Right renal cortex interstitium (tissue), 3 donors: ENCODE measurements at regions not wholly inside any gene's neighbourhood (a gene's known extent, or its start where the extent isn't known, plus 50 kb on each side); places are given as distances from the start of the nearest gene placed in this dataset.
"Not testable (repeated sequence)": the region's sequence is repeated elsewhere in the genome, so short reads cannot be mapped to it uniquely, and the experiment has no call there.

Experiments
- DNase-seq, 3 donors: peaks; one replicate each; pipeline ENCODE4 v3.0.0-alpha.2; 2013; ENCODE audit warnings: low read depth in 3 of 3, low spot score in 2 of 3

DNA sequence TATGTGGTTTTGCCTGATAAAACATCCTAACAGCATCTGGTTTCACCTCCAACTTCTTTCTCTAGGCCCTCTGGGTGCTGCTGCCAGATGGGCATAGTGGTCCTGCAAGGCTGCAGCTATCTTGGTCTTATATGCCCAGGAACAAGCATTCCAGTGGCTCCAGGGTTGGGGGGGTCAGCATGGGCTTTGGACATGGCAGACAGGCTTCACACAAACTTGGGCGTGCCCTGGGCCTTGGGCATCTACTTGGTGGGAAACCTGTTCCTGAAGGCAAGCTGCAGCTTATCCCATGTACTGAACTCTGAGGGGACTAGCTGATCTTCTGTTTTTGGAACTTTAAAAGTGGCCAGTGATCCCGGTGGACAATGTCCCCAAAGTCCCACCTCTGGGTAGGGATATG lies 54.9 kb upstream of the ZNF678 start:
- no peak for DNase-seq

DNA sequence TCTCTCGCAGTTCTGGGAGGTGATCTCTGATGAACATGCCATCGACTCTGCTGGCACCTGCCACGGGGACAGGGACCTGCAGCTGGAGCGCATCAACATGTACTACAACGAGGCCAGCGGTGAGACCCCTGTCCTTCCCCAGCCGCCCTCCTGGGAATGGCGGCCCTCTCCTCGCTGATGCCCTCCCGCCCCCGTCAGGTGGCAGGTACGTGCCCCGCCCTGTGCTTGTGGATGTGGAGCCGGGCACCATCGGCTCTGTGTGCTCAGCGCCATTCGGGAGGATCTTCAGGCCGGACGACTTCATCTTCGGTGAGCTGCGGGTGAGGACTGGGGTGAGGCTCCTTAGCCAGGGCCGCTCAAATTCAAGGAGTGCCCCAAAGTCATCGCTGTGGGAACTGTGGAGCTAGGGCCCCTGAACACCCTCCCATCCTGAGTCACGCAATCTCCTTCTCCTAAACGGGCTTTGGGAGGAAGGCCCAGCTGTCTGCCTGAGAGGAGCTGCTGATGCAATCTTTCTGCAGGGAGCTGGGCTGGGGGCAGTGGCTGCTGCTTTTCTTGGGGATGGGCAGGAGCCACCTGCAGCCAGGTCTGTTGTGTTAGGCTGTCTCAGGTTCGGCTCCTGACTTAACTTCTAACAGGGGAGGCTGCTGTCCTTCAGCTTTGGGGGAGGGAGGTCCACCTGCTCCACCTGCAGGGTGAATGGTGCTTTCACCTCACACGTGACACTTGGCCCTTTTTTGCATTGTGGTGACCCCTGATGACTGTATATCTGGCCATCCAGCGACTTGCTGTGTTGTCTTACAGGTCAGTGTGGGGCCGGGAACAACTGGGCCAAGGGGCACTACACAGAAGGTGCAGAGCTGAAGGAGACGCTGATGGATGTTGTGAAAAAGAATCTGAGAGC lies 56.6 kb upstream of the ZNF678 start:
- DNase-seq, result not testable (repeated sequence)

DNA sequence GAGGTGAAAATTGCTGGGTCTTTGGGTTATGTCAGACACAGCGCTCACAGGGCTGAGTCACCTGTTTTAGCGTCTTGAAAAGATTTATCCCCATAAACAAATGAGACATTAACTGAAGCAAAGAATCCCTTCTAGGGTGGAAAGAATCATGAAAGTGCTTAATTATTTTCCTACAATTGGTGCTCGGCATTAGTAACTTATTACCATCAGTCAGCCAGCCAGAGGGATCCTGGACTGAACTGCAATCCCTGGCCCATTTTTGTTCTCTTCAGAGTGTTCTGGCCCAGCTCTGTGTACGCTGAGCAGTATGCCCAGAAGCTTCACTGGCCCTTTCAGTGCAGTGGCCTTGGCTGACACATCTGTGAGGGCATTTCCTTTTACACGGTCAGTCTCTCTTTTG lies 67.3 kb upstream of the ZNF678 start:
- DNase-seq, result not testable (repeated sequence)

- DNase-seq, result not testable (repeated sequence)
These were observed 69.3 kb upstream of the ZNF678 start for GRCh38 chr1:227493863-227494551.

DNA sequence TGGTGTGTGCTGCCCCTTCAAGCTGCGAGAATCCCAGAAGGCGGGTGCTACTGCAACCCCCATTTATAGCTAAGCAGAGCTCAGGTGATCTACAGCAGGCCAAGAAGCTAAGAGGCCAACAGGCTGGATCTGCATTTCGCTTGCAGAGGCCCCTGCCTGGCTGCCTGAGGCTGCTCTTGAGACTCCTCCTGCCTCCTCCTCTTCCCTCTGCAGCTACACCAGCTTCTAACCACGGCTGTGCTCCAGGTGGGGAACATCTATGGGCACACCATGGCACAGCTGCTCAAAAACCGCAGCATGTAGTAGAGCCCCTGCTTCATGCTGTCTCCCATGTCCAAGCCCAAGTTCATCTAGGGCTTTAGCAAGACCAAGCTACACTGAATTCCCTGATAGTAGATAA lies 72.9 kb upstream of the ZNF678 start:
- no peak for DNase-seq

DNA sequence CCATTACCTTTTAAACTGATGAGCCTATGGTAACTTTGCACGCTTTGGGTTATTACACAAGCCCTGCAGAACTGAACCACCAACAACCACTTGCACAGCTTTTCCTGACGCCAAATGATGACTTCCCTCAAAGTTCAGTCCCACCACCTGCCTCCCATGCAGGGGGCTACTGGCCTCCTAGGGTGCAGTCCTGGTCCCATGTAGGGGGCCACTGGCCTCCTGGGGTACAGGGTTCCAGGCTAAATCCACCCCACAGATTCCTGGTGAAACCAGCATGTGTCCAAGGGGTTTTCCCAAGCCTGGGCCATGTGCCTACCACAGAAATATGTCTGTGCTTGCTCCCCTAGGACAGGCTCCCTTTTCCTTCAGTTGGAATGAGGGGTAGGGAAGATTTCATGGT lies 73.4 kb upstream of the ZNF678 start:
- no peak for DNase-seq

- DNase-seq, result no peak
These were observed 73.8 kb upstream of the ZNF678 start for GRCh38 chr1:227489572-227489971.

DNA sequence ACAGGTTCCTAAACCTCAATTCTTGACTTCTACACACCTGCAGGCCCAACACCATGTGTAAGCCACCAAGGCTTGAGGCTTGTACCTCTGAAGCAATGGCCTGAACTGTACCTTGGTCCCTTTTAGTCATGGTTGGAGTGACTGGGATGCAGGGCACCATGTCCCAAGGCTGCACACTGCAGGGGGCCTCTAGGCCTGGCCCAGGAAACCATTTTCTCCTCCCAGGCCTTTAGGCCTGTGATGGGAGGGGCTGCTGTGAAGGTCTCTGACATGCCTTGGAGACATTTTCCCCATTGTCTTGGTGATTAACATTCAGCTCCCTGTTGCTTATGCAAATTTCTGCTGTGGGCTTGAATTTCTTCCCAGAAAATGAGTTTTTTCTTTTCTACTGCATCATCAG lies 75.8 kb upstream of the ZNF678 start:
- no peak for DNase-seq

DNA sequence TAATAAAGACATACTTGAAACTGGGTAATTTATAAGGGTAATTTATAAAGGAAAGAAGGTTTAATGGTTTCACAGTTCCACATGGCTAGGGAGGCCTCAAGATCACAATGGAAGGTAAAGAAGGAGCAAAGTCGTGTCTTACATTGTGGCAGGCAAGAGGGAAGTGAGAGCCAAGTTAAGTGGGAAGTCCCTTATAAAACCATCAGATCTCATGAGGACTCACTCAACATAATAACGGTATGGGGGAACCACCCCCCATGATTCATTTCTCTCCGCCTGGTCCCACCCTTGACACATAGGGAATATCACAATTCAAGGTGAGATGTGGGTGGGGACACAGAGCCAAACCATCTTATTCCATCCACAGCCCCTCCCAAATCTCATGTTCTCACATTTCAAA lies 76.8 kb upstream of the ZNF678 start:
- no peak for DNase-seq

DNA sequence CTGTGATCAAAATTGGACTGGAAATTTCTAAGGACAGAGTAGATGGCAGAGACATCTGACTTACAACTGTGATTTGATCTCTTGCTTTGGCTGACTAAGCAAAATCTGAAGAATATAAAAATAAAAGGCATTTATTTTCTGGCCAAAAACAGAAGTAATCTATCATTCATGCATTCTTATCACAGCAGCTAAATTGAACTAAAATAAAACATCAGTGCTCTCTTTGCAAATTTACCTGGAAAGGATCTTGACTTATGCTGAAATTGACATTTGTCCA lies 81.4 kb upstream of the ZNF678 start:
- no peak for DNase-seq

DNA sequence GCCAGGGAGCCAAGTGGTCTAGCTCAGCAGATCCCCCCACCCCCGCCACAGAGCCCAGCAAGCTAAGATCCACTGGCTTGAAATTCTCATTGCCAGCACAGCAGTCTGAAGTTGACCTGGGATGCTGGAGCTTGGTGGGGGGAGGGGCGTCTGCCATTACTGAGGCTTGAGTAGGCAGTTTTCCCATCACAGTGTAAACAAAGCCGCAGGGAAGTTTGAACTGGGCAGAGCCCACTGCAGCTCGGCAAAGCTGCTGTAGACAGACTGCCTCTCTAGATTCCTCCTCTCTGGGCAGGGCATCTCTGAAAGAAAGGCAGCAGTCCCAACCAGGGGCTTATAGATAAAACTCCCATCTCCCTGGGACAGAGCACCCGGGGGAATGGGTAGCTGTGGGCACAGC lies 89.3 kb upstream of the ZNF678 start:
- DNase-seq, result not testable (repeated sequence)

GRCh38 chr1:227472772-227473171 lies 90.6 kb upstream of the ZNF678 start:
- no peak for DNase-seq

- no peak for DNase-seq
These were observed 92.7 kb upstream of the ZNF678 start for GRCh38 chr1:227470688-227471087.

GRCh38 chr1:227469708-227470107 lies 93.6 kb upstream of the ZNF678 start:
- no peak for DNase-seq

DNA sequence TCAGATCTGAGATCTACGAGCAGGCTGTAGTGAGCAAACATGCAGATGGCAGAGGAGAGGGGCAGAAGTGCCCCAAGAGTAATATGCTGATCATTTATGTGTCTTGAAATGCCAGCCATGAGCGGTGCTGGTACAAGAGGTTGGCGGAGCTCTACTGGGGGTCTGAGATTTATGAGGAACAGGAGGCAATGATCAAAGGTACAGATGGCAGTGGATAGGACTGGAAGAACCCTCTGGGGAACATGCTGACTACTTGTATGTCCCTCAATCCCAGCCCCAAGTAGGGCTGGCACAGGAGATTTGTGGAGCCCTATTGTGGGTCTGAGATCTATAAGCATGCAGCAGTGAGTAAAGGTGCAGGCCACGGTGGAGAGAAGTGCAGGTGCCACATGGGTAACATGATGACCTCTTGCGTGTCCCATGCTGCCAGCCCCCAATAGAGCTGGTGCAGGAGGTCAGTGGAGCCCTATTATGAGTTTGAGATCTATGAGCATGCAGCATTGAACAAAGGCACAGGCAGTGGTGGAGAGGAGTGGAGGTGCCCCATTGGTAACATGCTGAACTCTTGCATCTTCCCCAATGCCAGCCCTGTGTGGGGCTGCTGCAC lies 97.2 kb upstream of the ZNF678 start:
- no peak for DNase-seq

GRCh38 chr1:227465256-227465655 lies 98.1 kb upstream of the ZNF678 start:
- DNase-seq, result no peak

DNA sequence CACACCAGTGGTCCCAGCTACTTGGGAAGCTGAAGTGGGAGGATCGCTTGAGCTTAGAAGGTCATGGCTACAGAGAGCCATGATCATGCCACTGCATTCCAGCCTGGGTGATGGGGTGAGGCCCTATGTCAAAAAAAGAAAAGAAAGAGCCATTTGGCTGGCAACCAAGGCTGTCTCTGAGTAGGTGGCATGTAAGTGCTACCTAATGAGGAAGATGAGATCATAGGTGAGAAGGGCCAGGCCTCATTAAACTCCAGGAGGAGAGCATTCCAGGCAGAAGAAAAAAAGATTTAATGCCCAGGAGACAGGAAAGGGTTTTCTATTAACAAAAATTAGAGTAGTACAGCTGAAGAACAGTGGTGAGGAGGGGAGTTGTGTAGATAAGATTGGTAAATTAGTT lies 103.4 kb upstream of the ZNF678 start:
- no peak for DNase-seq

GRCh38 chr1:227459326-227459841 lies 104.0 kb upstream of the ZNF678 start:
- no peak for DNase-seq

GRCh38 chr1:227454686-227455085 lies 108.7 kb upstream of the ZNF678 start:
- no peak for DNase-seq

GRCh38 chr1:227453631-227454355 lies 109.6 kb upstream of the ZNF678 start:
- DNase-seq, result no peak

DNA sequence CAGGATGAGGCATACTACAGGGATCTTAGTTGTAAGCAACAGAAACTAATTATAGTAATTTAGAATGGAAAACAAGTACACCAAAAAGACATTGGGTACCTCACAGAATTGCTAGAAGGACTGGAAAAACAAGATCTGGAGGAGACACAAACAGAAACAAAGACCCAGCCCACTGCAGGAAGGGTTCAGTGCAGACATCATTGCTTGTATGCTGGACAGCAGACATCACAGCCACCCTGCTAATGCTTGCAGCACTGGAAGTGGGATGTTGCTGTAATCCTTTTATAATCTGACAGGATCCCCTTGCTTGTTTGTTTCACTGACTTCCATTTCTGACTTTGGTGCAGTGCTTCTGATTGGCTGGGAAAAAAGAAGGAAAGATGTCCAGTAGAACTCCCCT lies 111.4 kb upstream of the ZNF678 start:
- DNase-seq, result no peak
